Ovary (tissue), 7 donors: ENCODE measurements at regions not wholly inside any gene's neighbourhood (a gene's known extent, or its start where the extent isn't known, plus 50 kb on each side); places are given as distances from the start of the nearest gene placed in this dataset.
A peak's percentile ranks its signal among the peaks of the same experiment; 100 is the strongest.

ENCODE experiments used
- DNase-seq, 5 donors: peaks; one replicate each; pipeline ENCODE4 v3.0.0-alpha.2; 2019 to 2020
- H3K27ac ChIP-seq, 2 donors: fragments of 200-600 bp; one replicate each; pipeline versions ENCODE4 v1.5.1 to v1.8.0; 2019 to 2022
- H3K27me3 ChIP-seq: fragments of 200-600 bp; one replicate; pipeline ENCODE4 v1.8.0; 2022
- H3K36me3 ChIP-seq: fragments of 200-600 bp; sonication (generic); one replicate; pipeline ENCODE4 v1.5.1; 2019
- H3K4me1 ChIP-seq: one replicate; pipeline ENCODE4 v1.8.1; 2013; ENCODE audit warnings: mild to moderate bottlenecking, moderate library complexity; ENCODE audit not compliant: insufficient read depth
- H3K4me3 ChIP-seq: fragments of 200-600 bp; sonication (generic); one replicate; pipeline ENCODE4 v1.5.1; 2017
- H3K9me3 ChIP-seq, 2 donors: fragments of 200-600 bp in 1 of 2; sonication (generic) in 1 of 2; one replicate each; pipeline versions ENCODE4 v1.5.1 to v1.8.1; 2013 to 2019; ENCODE audit warnings: mild to moderate bottlenecking in 1 of 2, moderate library complexity in 1 of 2
- EP300 ChIP-seq: sonication (generic); formaldehyde crosslinking; IDR thresholded peaks from one replicate; pipeline ENCODE4 v1.6.1; 2017; ENCODE audit warnings: antibody characterized with exemption
- POLR2A ChIP-seq: fragments of 450-650 bp; IDR thresholded peaks from one replicate; pipeline ENCODE4 v1.6.1; 2017; ENCODE audit warnings: antibody characterized with exemption, mild to moderate bottlenecking, moderate library complexity
- WGBS, 3 donors: extraction: QIAGEN DNeasy Blood & Tissue Kit in 1 of 3; methylation state at CpG; one replicate each; pipeline versions ENCODE4 v1.1.5 to v1.1.7; 2013 to 2017; 5-methylcytosine and 5-hydroxymethylcytosine counted together
- intact Hi-C, 4 donors: fragments of 100-400 bp; cut with DNase I; formaldehyde crosslinking; loops; one replicate each; pipeline versions ENCODE4 v1.11.0 to v1.15.1; 2022 to 2023
- TF ChIP-seq, protein P1 (sequence below), 3 donors: fragments of 450-650 bp in 2 of 3; fragments of 200-600 bp in 1 of 3; IDR thresholded peaks; one replicate each; pipeline versions ENCODE4 v1.5.1 to v1.8.0; 2016 to 2022; ENCODE audit warnings: antibody characterized with exemption in 3 of 3, mild to moderate bottlenecking in 1 of 3
- donor health status: DM: no; HTN: no; CAD: no; lungs with moderate emphysema.
- donor health status: DM: no; HTN: no; CAD: no.
- donor health status: Bipolar disorder and iron deficiency.
- donor health status: DM: no; HTN: no; CAD: no.
- donor health status: DM: yes; HTN: yes; CAD: no.

DNA sequence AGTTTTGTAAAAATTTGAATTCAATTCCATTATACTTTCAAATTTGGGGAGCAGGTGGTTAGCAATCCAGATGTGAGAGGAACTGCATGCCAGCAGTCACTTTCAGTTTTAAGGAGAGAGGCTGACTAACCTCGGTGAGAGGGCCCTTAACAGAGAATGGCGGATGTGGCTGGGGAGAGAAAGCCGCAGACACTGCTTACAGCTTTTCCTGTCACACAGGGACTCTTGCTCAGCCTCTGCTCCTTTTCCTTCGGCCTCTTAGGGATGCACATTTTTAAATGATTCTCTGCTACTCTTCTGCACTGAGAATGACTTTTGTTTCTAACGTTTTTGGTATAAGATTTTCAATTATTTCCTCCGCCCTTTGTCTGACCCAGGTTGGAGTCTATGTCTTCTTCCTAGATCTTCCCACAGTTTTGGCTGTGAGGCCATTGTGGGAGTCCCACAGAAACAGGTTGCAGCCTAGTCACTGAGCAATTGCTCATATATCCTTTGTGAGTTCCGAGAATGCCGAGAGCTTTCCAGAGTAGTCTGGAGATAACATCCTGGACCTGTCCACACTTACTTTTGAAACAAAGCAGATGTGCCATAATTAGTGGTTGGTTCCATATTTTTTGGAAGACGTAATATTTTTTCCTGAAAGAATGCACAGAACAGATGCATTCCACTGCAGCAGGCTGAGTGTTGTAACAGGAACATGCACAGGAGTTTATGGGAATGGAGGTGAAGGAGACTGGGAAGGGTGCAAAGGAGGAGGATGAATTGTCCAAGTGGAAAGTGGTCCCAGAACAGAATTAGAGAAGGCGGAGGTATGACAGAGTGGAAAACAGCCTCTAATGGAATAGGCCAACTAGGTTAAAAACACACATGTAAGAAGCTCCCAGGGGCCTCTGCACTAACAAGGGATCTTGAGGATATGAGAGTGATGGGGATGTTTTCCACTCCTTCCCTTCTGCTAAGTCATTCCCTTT is 168.0 kb upstream of the ZNF32 start:
- 19 to 22% (median 22%) methylated on average over 10 of the region's 10 CpGs for WGBS, 3 donors
- intact Hi-C loops = no loop called here
- Histone ChIP-seq H3K9me3 (no peaks in the 10 kb centered on the region), H3K4me1 (no peaks in the 10 kb centered on the region), H3K27ac (peak overlapping the region in 1 of 2 donors; percentile 9), H3K27me3 (no peaks in the 10 kb centered on the region), H3K4me3 (no peak overlapping the region), H3K36me3 (no peaks in the 10 kb centered on the region)
- peak in 2 of 5 donors; percentile 27 to 53 for DNase-seq
- TF ChIP-seq, protein P1, sequence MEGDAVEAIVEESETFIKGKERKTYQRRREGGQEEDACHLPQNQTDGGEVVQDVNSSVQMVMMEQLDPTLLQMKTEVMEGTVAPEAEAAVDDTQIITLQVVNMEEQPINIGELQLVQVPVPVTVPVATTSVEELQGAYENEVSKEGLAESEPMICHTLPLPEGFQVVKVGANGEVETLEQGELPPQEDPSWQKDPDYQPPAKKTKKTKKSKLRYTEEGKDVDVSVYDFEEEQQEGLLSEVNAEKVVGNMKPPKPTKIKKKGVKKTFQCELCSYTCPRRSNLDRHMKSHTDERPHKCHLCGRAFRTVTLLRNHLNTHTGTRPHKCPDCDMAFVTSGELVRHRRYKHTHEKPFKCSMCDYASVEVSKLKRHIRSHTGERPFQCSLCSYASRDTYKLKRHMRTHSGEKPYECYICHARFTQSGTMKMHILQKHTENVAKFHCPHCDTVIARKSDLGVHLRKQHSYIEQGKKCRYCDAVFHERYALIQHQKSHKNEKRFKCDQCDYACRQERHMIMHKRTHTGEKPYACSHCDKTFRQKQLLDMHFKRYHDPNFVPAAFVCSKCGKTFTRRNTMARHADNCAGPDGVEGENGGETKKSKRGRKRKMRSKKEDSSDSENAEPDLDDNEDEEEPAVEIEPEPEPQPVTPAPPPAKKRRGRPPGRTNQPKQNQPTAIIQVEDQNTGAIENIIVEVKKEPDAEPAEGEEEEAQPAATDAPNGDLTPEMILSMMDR (IDR thresholded peaks at IDR 0.05) = no peak
- TF ChIP-seq EP300 = peak; percentile 63

DNA sequence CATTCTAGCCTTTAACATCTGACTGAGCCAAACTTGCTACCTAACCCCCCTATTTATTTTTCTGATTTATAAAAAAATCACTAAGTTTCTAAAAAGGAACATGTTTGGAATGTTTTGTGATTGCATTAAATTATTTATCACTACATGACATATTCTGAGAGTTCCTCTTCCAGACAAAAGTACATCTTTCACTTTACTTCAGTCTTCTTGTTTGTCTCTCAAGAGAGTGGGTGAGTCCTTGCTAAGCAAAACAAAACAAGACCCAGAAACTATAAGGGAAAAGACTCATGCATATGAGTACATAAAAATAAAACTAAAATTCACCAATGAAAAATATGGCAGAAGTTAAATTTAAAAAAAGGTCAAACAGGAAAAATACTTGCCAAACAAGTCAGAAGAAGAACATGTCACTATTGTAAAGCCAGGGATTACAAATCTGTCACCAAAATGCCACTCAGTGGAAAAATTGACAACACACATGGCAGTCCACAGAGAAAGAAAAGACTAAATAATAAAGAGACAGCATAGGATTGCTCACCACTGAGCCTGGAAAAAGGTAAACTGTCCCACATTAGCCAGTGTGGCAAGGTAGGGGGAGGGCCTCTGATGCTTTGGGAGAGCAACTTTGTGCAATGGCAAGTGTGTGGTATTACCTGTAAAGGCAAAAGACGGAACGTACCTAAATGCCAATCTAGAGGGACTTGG is 166.7 kb upstream of the ZNF32 start:
- intact Hi-C loops = no loop called here
- Histone ChIP-seq H3K9me3 (no peaks in the 10 kb centered on the region), H3K36me3 (no peaks in the 10 kb centered on the region), H3K27me3 (no peaks in the 10 kb centered on the region), H3K27ac (no peak overlapping the region), H3K4me3 (no peak overlapping the region), H3K4me1 (peaks cover 1% of the 10 kb centered on the region)
- 93 to 97% (median 94%) methylated on average over 2 of the region's 2 CpGs for WGBS, 3 donors
- DNase-seq = no peak
- TF ChIP-seq EP300 (no peak), POLR2A (no peak)
- TF ChIP-seq, protein P1 (IDR thresholded peaks at IDR 0.05) = no peak

DNA sequence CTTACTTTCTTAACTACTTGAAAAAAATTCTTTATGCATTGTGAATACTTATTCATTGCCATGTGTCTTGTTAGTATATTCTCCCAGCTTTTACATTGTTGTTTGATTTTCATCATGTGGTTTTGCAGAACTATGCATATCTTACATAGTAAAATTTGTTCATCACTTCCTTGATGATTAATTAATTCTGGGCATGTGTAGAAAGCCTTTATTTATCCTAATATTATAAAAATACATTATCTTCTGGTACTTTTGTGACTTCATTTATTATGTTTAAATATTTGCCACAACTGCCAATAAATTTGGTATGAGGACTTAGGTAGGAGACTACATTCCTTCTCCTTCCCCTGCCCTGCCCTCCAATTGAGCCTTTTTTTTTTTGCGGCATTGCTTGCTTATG is 166.0 kb upstream of the ZNF32 start:
- WGBS, 3 donors = 90 to 98% (median 98%) methylated on average over 1 of the region's 1 CpG
- TF ChIP-seq POLR2A = no peak
- TF ChIP-seq, protein P1 (IDR thresholded peaks at IDR 0.05) = no peak
- no peak for TF ChIP-seq EP300
- H3K36me3 ChIP-seq = no peaks in the 10 kb centered on the region
- no peaks in the 10 kb centered on the region for H3K9me3 ChIP-seq
- intact Hi-C loops = no loop called here
- no peaks in the 10 kb centered on the region for H3K27me3 ChIP-seq
- DNase-seq = no peak
- no peak overlapping the region for H3K4me3 ChIP-seq
- no peak overlapping the region for H3K27ac ChIP-seq
- H3K4me1 ChIP-seq = peaks cover 1% of the 10 kb centered on the region

DNA sequence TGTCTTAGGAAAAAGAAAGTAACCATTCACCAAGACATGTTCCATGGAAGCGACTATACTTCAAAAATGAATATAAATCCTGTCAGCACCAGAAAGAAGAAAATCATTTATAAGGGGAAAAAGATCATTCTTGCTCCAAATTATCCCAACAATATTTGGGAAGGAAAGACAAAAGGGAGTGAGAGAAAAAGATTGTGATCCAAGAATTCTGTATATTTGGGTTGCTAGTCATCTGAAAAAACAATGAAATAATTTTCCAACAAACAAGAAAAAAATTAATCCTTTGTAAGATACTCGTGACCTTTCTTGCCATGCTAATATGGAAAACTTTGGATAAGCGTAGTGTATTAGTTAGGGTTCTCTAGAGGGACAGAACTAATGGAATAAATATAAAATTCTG is 163.2 kb upstream of the ZNF32 start:
- H3K27ac ChIP-seq = no peak overlapping the region
- H3K4me1 ChIP-seq = peaks cover 6% of the 10 kb centered on the region
- no peaks in the 10 kb centered on the region for H3K27me3 ChIP-seq
- no peak for DNase-seq
- WGBS, 3 donors = 86 to 95% (median 92%) methylated on average over 3 of the region's 3 CpGs
- TF ChIP-seq POLR2A (no peak), EP300 (no peak)
- TF ChIP-seq, protein P1 (IDR thresholded peaks at IDR 0.05) = no peak
- H3K4me3 ChIP-seq = no peak overlapping the region
- H3K36me3 ChIP-seq = no peaks in the 10 kb centered on the region
- intact Hi-C loops = no loop called here
- H3K9me3 ChIP-seq = no peaks in the 10 kb centered on the region
